HL-60 (cell line): ENCODE measurements at regions not wholly inside any gene's neighbourhood (a gene's known extent, or its start where the extent isn't known, plus 50 kb on each side); places are given as distances from the start of the nearest gene placed in this dataset.

Experiments
- DNase-seq, 2 experiments: peaks; one replicate each; pipeline ENCODE4 v3.0.0-alpha.2; 2010 to 2020; ENCODE audit warnings: low read depth in 1 of 2, low spot score in 1 of 2
- H3K27ac ChIP-seq: fragments of 250-450 bp; sonication (Bioruptor Pico); replicated peaks from 2 replicates; pipeline ENCODE4 v1.5.1; 2020; ENCODE audit warnings: mild to moderate bottlenecking, moderate library complexity
- H3K27me3 ChIP-seq: fragments of 250-450 bp; sonication (Bioruptor Pico); 2 replicates; pipeline ENCODE4 v1.5.1; 2021; ENCODE audit warnings: mild to moderate bottlenecking, moderate library complexity; ENCODE audit not compliant: insufficient read depth, poor library complexity, severe bottlenecking
- H3K4me3 ChIP-seq: replicated peaks from 2 replicates; pipeline ENCODE4 v1.5.1; 2011; ENCODE audit warnings: mild to moderate bottlenecking, control low read depth, low read length; ENCODE audit not compliant: insufficient read depth
- GABPA ChIP-seq: IDR thresholded peaks from 2 replicates; pipeline ENCODE4 v1.6.1; 2012; ENCODE audit warnings: low read depth
- POLR2AphosphoS5 ChIP-seq: IDR thresholded peaks from 2 replicates; pipeline ENCODE4 v1.6.1; 2012; ENCODE audit warnings: low read depth
- SPI1 ChIP-seq: IDR thresholded peaks from 2 replicates; pipeline ENCODE4 v1.6.1; 2012; ENCODE audit warnings: low read depth, mild to moderate bottlenecking, borderline replicate concordance
- TF ChIP-seq, protein P1 (sequence below): IDR thresholded peaks from 2 replicates; pipeline ENCODE4 v1.6.1; 2012; ENCODE audit warnings: low read depth; ENCODE audit not compliant: insufficient replicate concordance
- TF ChIP-seq, protein P2 (sequence below): IDR thresholded peaks from one replicate; pipeline ENCODE4 v1.5.1; 2011; ENCODE audit warnings: low read length, control low read depth, inconsistent platforms; ENCODE audit not compliant: insufficient read depth

DNA sequence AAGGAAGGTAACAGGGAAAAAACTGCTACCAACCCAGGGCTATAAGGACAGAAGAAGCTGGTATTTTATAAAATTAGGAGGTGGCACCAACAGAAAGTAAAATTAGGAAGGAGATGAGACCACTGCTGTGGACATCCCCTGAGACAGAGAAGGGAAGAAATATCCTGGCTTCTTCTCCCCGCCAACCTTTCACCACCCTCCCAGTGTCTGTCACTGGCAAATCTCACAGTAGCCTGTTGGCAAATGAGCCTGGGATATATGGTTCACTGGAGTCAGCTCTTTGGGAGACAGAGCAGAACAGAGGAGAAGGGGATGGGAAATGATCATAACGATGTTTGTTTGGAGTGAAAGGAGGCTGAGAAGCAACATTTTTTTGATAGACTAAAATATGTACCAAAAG, 190.9 kb upstream of the PACRGL start:
- TF ChIP-seq SPI1 (no peak), POLR2AphosphoS5 (no peak), GABPA (no peak)
- TF ChIP-seq, protein P1, sequence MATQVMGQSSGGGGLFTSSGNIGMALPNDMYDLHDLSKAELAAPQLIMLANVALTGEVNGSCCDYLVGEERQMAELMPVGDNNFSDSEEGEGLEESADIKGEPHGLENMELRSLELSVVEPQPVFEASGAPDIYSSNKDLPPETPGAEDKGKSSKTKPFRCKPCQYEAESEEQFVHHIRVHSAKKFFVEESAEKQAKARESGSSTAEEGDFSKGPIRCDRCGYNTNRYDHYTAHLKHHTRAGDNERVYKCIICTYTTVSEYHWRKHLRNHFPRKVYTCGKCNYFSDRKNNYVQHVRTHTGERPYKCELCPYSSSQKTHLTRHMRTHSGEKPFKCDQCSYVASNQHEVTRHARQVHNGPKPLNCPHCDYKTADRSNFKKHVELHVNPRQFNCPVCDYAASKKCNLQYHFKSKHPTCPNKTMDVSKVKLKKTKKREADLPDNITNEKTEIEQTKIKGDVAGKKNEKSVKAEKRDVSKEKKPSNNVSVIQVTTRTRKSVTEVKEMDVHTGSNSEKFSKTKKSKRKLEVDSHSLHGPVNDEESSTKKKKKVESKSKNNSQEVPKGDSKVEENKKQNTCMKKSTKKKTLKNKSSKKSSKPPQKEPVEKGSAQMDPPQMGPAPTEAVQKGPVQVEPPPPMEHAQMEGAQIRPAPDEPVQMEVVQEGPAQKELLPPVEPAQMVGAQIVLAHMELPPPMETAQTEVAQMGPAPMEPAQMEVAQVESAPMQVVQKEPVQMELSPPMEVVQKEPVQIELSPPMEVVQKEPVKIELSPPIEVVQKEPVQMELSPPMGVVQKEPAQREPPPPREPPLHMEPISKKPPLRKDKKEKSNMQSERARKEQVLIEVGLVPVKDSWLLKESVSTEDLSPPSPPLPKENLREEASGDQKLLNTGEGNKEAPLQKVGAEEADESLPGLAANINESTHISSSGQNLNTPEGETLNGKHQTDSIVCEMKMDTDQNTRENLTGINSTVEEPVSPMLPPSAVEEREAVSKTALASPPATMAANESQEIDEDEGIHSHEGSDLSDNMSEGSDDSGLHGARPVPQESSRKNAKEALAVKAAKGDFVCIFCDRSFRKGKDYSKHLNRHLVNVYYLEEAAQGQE = no peak
- TF ChIP-seq, protein P2, sequence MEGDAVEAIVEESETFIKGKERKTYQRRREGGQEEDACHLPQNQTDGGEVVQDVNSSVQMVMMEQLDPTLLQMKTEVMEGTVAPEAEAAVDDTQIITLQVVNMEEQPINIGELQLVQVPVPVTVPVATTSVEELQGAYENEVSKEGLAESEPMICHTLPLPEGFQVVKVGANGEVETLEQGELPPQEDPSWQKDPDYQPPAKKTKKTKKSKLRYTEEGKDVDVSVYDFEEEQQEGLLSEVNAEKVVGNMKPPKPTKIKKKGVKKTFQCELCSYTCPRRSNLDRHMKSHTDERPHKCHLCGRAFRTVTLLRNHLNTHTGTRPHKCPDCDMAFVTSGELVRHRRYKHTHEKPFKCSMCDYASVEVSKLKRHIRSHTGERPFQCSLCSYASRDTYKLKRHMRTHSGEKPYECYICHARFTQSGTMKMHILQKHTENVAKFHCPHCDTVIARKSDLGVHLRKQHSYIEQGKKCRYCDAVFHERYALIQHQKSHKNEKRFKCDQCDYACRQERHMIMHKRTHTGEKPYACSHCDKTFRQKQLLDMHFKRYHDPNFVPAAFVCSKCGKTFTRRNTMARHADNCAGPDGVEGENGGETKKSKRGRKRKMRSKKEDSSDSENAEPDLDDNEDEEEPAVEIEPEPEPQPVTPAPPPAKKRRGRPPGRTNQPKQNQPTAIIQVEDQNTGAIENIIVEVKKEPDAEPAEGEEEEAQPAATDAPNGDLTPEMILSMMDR = no peak
- H3K27me3 ChIP-seq = no peaks in the 10 kb centered on the region
- no peak overlapping the region for H3K27ac ChIP-seq
- H3K4me3 ChIP-seq = no peak overlapping the region
- no peak for DNase-seq

DNA sequence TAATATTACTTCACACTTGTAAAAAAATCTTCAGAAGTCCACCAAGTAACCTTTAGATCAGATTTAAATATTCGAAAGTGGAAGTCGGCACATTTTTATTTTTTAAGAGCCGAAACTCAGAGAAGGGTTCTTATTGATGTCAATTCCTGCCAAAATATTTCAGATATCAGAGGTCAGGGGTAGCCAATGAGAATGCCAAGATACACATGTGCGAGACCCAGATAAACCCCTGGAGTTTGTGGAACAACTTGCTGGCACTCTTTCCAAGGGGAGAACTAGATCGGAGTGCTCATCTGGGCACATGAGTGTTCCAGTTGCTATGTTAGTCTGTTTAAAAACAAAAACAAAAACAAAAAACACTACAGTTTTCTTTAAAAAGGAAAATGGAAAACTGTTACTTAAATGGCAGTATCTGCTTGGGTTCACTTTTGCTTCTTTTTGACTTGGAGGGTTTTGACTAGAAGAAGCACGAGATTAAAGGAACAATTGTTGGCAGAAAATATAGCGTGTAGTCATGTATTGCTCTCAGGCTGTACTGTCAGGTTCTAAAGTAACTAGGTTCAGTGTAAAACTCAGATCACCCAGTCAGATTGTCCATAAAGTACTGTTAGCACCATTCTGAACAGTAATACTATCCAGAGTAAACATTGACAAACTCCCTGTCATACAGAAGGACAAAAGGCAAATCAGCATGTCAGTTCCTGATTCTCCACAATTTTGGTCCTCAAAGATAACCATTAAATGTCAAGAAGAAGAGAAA, 188.0 kb upstream of the PACRGL start:
- Histone ChIP-seq H3K27me3 (no peaks in the 10 kb centered on the region), H3K27ac (no peak overlapping the region), H3K4me3 (no peak overlapping the region)
- TF ChIP-seq, protein P1 = no peak
- no peak for TF ChIP-seq POLR2AphosphoS5
- no peak for TF ChIP-seq SPI1
- TF ChIP-seq, protein P2 = no peak
- TF ChIP-seq GABPA = no peak
- DNase-seq = no peak

DNA sequence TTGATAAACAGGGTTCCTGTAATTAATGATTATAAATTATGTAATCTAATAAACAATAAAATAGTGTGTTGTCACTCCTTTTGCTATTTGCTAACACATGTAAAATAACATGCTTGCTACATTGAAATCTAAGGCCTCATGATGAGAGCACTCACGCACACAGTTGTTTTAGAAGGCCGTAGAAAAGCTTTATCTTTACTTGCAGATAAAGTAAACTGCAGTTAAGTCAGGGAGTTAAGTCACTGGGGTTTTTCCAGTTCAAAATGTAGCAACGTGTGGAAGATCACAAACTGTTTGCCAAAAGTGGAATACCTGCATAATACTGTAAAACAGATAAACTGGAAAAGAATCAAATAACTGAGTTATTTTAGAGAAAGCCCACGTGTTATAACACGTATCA, 187.3 kb upstream of the PACRGL start:
- no peak for DNase-seq
- H3K4me3 ChIP-seq = no peak overlapping the region
- no peak for TF ChIP-seq GABPA
- no peak for TF ChIP-seq SPI1
- no peak for TF ChIP-seq POLR2AphosphoS5
- TF ChIP-seq, protein P2 = no peak
- TF ChIP-seq, protein P1 = no peak
- no peak overlapping the region for H3K27ac ChIP-seq
- H3K27me3 ChIP-seq = no peaks in the 10 kb centered on the region
